Mucosa of descending colon (tissue), 3 donors: ENCODE measurements at regions not wholly inside any gene's neighbourhood (a gene's known extent, or its start where the extent isn't known, plus 50 kb on each side); places are given as distances from the start of the nearest gene placed in this dataset.

Experiments
- ATAC-seq: fragments of 200-7000 bp; cut with Tn5 transposase; one replicate; pipeline ENCODE4 v1.9.1; 2020; ENCODE audit warnings: mild to moderate bottlenecking, moderate library complexity
- DNase-seq, 3 donors: peaks; one replicate each; pipeline ENCODE4 v3.0.0-alpha.2; 2020
- H3K36me3 ChIP-seq: fragments of 200-600 bp; one replicate; pipeline ENCODE4 v1.8.0; 2021; ENCODE audit warnings: low read depth, mild to moderate bottlenecking
- H3K4me1 ChIP-seq: fragments of 200-600 bp; one replicate; pipeline ENCODE4 v1.8.0; 2021; ENCODE audit warnings: low read depth, mild to moderate bottlenecking
- H3K4me3 ChIP-seq: fragments of 200-600 bp; one replicate; pipeline ENCODE4 v1.8.0; 2021; ENCODE audit warnings: mild to moderate bottlenecking
- H3K9me3 ChIP-seq: fragments of 200-600 bp; one replicate; pipeline ENCODE4 v1.8.0; 2021; ENCODE audit warnings: mild to moderate bottlenecking
- CTCF ChIP-seq: fragments of 200-600 bp; IDR thresholded peaks from one replicate; pipeline ENCODE4 v1.8.0; 2022; ENCODE audit warnings: antibody characterized with exemption, mild to moderate bottlenecking
- intact Hi-C, 2 donors: fragments of 100-400 bp; cut with DNase I in 1 of 2; cut with micrococcal nuclease in 1 of 2; formaldehyde crosslinking; loops; one replicate each; pipeline versions ENCODE4 v1.11.0 to v1.11.1; 2022; cut with DNase I, micrococcal nuclease
- donor health status: DM: no; HTN: no; CAD: no; lungs with moderate emphysema.
- donor health status: DM: no; HTN: no; CAD: no.
- donor health status: DM: no; HTN: yes; CAD: no.

- Histone ChIP-seq H3K4me1 (no peaks in the 10 kb centered on the region), H3K9me3 (no peaks in the 10 kb centered on the region), H3K36me3 (no peaks in the 10 kb centered on the region), H3K4me3 (no peak overlapping the region)
- DNase-seq (no peak), ATAC-seq (no peak)
- TF ChIP-seq CTCF = no peak
- intact Hi-C loops = no loop called here
Measured at GRCh38 chr2:118179445-118179844, 91.2 kb downstream of the INSIG2 start.

GRCh38 chr2:118177884-118178283, 89.6 kb downstream of the INSIG2 start:
- Histone ChIP-seq H3K4me3 (no peak overlapping the region), H3K4me1 (no peaks in the 10 kb centered on the region), H3K9me3 (no peaks in the 10 kb centered on the region), H3K36me3 (no peaks in the 10 kb centered on the region)
- ATAC-seq = no peak
- intact Hi-C loops = no loop called here
- no peak for DNase-seq
- TF ChIP-seq CTCF = no peak

- H3K9me3 ChIP-seq = no peaks in the 10 kb centered on the region
- no peaks in the 10 kb centered on the region for H3K4me1 ChIP-seq
- no peaks in the 10 kb centered on the region for H3K36me3 ChIP-seq
- no peak overlapping the region for H3K4me3 ChIP-seq
- intact Hi-C loops = no loop called here
- DNase-seq = no peak
- ATAC-seq = no peak
- no peak for TF ChIP-seq CTCF
Measured at GRCh38 chr2:118177318-118177717, 89.0 kb downstream of the INSIG2 start.

GRCh38 chr2:118176601-118177000, 88.3 kb downstream of the INSIG2 start:
- Histone ChIP-seq H3K36me3 (no peaks in the 10 kb centered on the region), H3K4me1 (no peaks in the 10 kb centered on the region), H3K4me3 (no peak overlapping the region), H3K9me3 (no peaks in the 10 kb centered on the region)
- TF ChIP-seq CTCF = no peak
- intact Hi-C loops = no loop called here
- no peak for ATAC-seq
- no peak for DNase-seq

GRCh38 chr2:118171546-118171945, 83.3 kb downstream of the INSIG2 start:
- H3K4me1 ChIP-seq = no peaks in the 10 kb centered on the region
- DNase-seq (no peak), ATAC-seq (no peak)
- H3K36me3 ChIP-seq = no peaks in the 10 kb centered on the region
- TF ChIP-seq CTCF = no peak
- no peaks in the 10 kb centered on the region for H3K9me3 ChIP-seq
- intact Hi-C loops = no loop called here
- no peak overlapping the region for H3K4me3 ChIP-seq

GRCh38 chr2:118169359-118170005, 81.2 kb downstream of the INSIG2 start:
- intact Hi-C loops = no loop called here
- H3K36me3 ChIP-seq = no peaks in the 10 kb centered on the region
- H3K4me3 ChIP-seq = no peak overlapping the region
- TF ChIP-seq CTCF = no peak
- H3K4me1 ChIP-seq = no peaks in the 10 kb centered on the region
- DNase-seq (peak; percentile 6 to 56 (median 37)), ATAC-seq (peak; percentile 55)
- H3K9me3 ChIP-seq = no peaks in the 10 kb centered on the region
